ENCODE measurements at regions not wholly inside any gene's neighbourhood (a gene's known extent, or its start where the extent isn't known, plus 50 kb on each side); places are given as distances from the start of the nearest gene placed in this dataset.
"Not testable (repeated sequence)": the region's sequence is repeated elsewhere in the genome, so short reads cannot be mapped to it uniquely, and the experiment has no call there.

- H3K4me3 ChIP-seq (ENCODE audit: control insufficient read depth, low read depth, low read length) = no peak overlapping the region
- no peak for DNase-seq (ENCODE audit: low read depth)
- no peak for TF ChIP-seq CTCF (IDR thresholded peaks at IDR 0.05; ENCODE audit: control insufficient read depth, insufficient read depth, low read depth, low read length, missing control alignments)
Observed at GRCh38 chr5:35538198-35538931, 79.3 kb upstream of the SPEF2 start.

- no peak overlapping the region for H3K4me3 ChIP-seq (ENCODE audit: control insufficient read depth, low read depth, low read length)
- TF ChIP-seq CTCF (IDR thresholded peaks at IDR 0.05; ENCODE audit: control insufficient read depth, insufficient read depth, low read depth, low read length, missing control alignments) = no peak
- DNase-seq (ENCODE audit: low read depth) = no peak
Observed at GRCh38 chr5:35533156-35533555, 84.5 kb upstream of the SPEF2 start.

- not testable (repeated sequence) for DNase-seq (ENCODE audit: low read depth); H3K4me3 ChIP-seq (ENCODE audit: control insufficient read depth, low read depth, low read length)
Observed at GRCh38 chr5:35531553-35531952, 86.1 kb upstream of the SPEF2 start.

GRCh38 chr5:35518104-35518503 is 99.6 kb upstream of the SPEF2 start:
- DNase-seq (ENCODE audit: low read depth) = no peak
- TF ChIP-seq CTCF (IDR thresholded peaks at IDR 0.05; ENCODE audit: control insufficient read depth, insufficient read depth, low read depth, low read length, missing control alignments) = no peak
- H3K4me3 ChIP-seq (ENCODE audit: control insufficient read depth, low read depth, low read length) = no peak overlapping the region

- no peak for DNase-seq (ENCODE audit: low read depth)
- no peak overlapping the region for H3K4me3 ChIP-seq (ENCODE audit: control insufficient read depth, low read depth, low read length)
- no peak for TF ChIP-seq CTCF (IDR thresholded peaks at IDR 0.05; ENCODE audit: control insufficient read depth, insufficient read depth, low read depth, low read length, missing control alignments)
Observed at GRCh38 chr5:35516271-35516670, 101.4 kb upstream of the SPEF2 start.

GRCh38 chr5:35513612-35514011 is 104.1 kb upstream of the SPEF2 start:
- DNase-seq (ENCODE audit: low read depth) = no peak
- TF ChIP-seq CTCF (IDR thresholded peaks at IDR 0.05; ENCODE audit: control insufficient read depth, insufficient read depth, low read depth, low read length, missing control alignments) = no peak
- H3K4me3 ChIP-seq (ENCODE audit: control insufficient read depth, low read depth, low read length) = no peak overlapping the region

GRCh38 chr5:35502206-35502605 is 115.5 kb upstream of the SPEF2 start:
- no peak for TF ChIP-seq CTCF (IDR thresholded peaks at IDR 0.05; ENCODE audit: control insufficient read depth, insufficient read depth, low read depth, low read length, missing control alignments)
- DNase-seq (ENCODE audit: low read depth) = no peak
- H3K4me3 ChIP-seq (ENCODE audit: control insufficient read depth, low read depth, low read length) = no peak overlapping the region
